ENCODE measurements at regions not wholly inside any gene's neighbourhood (a gene's known extent, or its start where the extent isn't known, plus 50 kb on each side); places are given as distances from the start of the nearest gene placed in this dataset.

- TF ChIP-seq CTCF (IDR thresholded peaks at IDR 0.05; ENCODE audit: borderline replicate concordance, extremely low read depth, low read length, poor library complexity, severe bottlenecking) (no peak), EZH2 (IDR thresholded peaks at IDR 0.05; ENCODE audit: borderline replicate concordance, low read depth, low read length, severe bottlenecking) (no peak)
These were observed 56.3 kb upstream of the LNX1 start for GRCh38 chr4:53647547-53647946.
